Lower leg skin (tissue), 4 donors: ENCODE measurements at regions not wholly inside any gene's neighbourhood (a gene's known extent, or its start where the extent isn't known, plus 50 kb on each side); places are given as distances from the start of the nearest gene placed in this dataset.

ENCODE experiments used
- DNase-seq, 2 donors: peaks; one replicate each; pipeline ENCODE4 v3.0.0-alpha.2; 2019; ENCODE audit warnings: low spot score in 2 of 2
- H3K4me3 ChIP-seq: fragments of 200-600 bp; sonication (generic); 2 replicates; pipeline ENCODE4 v1.5.1; 2017; ENCODE audit warnings: mild to moderate bottlenecking, low read depth; ENCODE audit not compliant: poor library complexity, severe bottlenecking
- CTCF ChIP-seq, 3 donors: fragments of 450-650 bp; IDR thresholded peaks; one replicate each; pipeline ENCODE4 v1.5.1; 2016; ENCODE audit warnings: antibody characterized with exemption in 3 of 3, mild to moderate bottlenecking in 3 of 3, moderate library complexity in 2 of 3
- POLR2A ChIP-seq, 2 donors: fragments of 450-650 bp; IDR thresholded peaks; one replicate each; pipeline ENCODE4 v1.6.1; 2016 to 2017; ENCODE audit warnings: antibody characterized with exemption in 2 of 2, mild to moderate bottlenecking in 1 of 2, moderate library complexity in 1 of 2
- WGBS, 2 donors: methylation state at CpG; one replicate each; pipeline ENCODE4 v1.1.5; 2018; 5-methylcytosine and 5-hydroxymethylcytosine counted together
- intact Hi-C: fragments of 100-400 bp; cut with DNase I; formaldehyde crosslinking; loops from one replicate; pipeline ENCODE4 v1.15.0; 2023; ENCODE audit warnings: low total_unique reads

GRCh38 chr3:107428051-107428858 lies 51.0 kb downstream of the CCDC54 start:
- H3K4me3 ChIP-seq = no peak overlapping the region
- WGBS, 2 donors = 79 to 80% methylated on average over 4 of the region's 4 CpGs
- TF ChIP-seq POLR2A (IDR thresholded peaks at IDR 0.05) = no peak
- TF ChIP-seq CTCF (IDR thresholded peaks at IDR 0.05) = no peak
- intact Hi-C loops = loop anchor here (10.0 kb wide), 1 partner anchor 153 kb away; no protein-coding TSS in a partner anchor
- no peak for DNase-seq

- no peak for TF ChIP-seq POLR2A (IDR thresholded peaks at IDR 0.05)
- no peak for TF ChIP-seq CTCF (IDR thresholded peaks at IDR 0.05)
- WGBS, 2 donors = 8 to 14% methylated on average over 34 to 37 of the region's 37 CpGs
- H3K4me3 ChIP-seq = no peak overlapping the region
- peak; percentile 52 to 92 for DNase-seq
- intact Hi-C loops = loop anchor here (2.0 to 10.0 kb wide), 3 partner anchors 25 to 195 kb away; no protein-coding TSS in a partner anchor
These were observed 52.3 kb downstream of the CCDC54 start for GRCh38 chr3:107429320-107430181.

GRCh38 chr3:107430214-107430995 lies 53.2 kb downstream of the CCDC54 start:
- intact Hi-C loops = loop anchor here (2.0 to 10.0 kb wide), 2 partner anchors 24 to 196 kb away; no protein-coding TSS in a partner anchor
- DNase-seq = no peak
- WGBS, 2 donors = 3 to 6% methylated on average over 23 of the region's 23 CpGs
- peak overlapping the region; percentile 65 for H3K4me3 ChIP-seq
- TF ChIP-seq CTCF (IDR thresholded peaks at IDR 0.05) = no peak
- TF ChIP-seq POLR2A (IDR thresholded peaks at IDR 0.05) = no peak

GRCh38 chr3:107430996-107431245 lies 53.7 kb downstream of the CCDC54 start:
- intact Hi-C loops = loop anchor here (2.0 to 10.0 kb wide), 2 partner anchors 24 to 196 kb away; no protein-coding TSS in a partner anchor
- TF ChIP-seq POLR2A (IDR thresholded peaks at IDR 0.05) (no peak), CTCF (IDR thresholded peaks at IDR 0.05) (no peak)
- peak in 1 of 2 donors; percentile 87 for DNase-seq
- peak overlapping the region; percentile 65 for H3K4me3 ChIP-seq
- WGBS, 2 donors = 0% methylated on average over 10 to 11 of the region's 16 CpGs

- WGBS, 2 donors = 0 to 2% methylated on average over 15 to 48 of the region's 83 CpGs
- DNase-seq = peak; percentile 50 to 94
- H3K4me3 ChIP-seq = peak overlapping the region; percentile 65
- intact Hi-C loops = loop anchor here (2.0 to 10.0 kb wide), 2 partner anchors 23 to 197 kb away; no protein-coding TSS in a partner anchor
- TF ChIP-seq POLR2A (IDR thresholded peaks at IDR 0.05) = no peak
- TF ChIP-seq CTCF (IDR thresholded peaks at IDR 0.05) = no peak
These were observed 54.2 kb downstream of the CCDC54 start for GRCh38 chr3:107431246-107432012.
